SK-N-SH (cell line): ENCODE measurements at regions not wholly inside any gene's neighbourhood (a gene's known extent, or its start where the extent isn't known, plus 50 kb on each side); places are given as distances from the start of the nearest gene placed in this dataset.

Experiments used
- CTCF ChIA-PET: fragments of 300-600, 350-600 bp; formaldehyde crosslinking; extraction: SDS; loops from one replicate; lab custom pipeline; 2021; lab: Yijun Ruan, JAX
- POLR2A ChIA-PET: fragments of 350-600 bp; sonication (Branson Sonifier 250); formaldehyde crosslinking; extraction: SDS; loops from one replicate; lab custom pipeline; 2020; ENCODE audit warnings: antibody characterized with exemption, inconsistent platforms; lab: Yijun Ruan, JAX
- DNase-seq: peaks from one replicate; pipeline ENCODE4 v3.0.0; 2012
- H2AFZ ChIP-seq: fragments of 200-600 bp; sonication (generic); 2 replicates; pipeline ENCODE4 v1.8.1; 2016; ENCODE audit warnings: antibody characterized with exemption, mild to moderate bottlenecking, low read depth
- H3F3A ChIP-seq: fragments of 200-600 bp; sonication (generic); replicated peaks from 2 replicates; pipeline ENCODE3; 2016; ENCODE audit warnings: antibody characterized with exemption, mild to moderate bottlenecking; ENCODE audit not compliant: insufficient read depth
- H3K27ac ChIP-seq, 2 experiments: fragments of 200-500 bp in 1 of 2; fragments of 200-600 bp in 1 of 2; sonication (Bioruptor generic) in 1 of 2; sonication (generic), shearing (Covaris generic) in 1 of 2; 2 replicates each; pipeline versions ENCODE4 v1.5.1 to v1.6.1; 2014 to 2016; ENCODE audit warnings: low read depth in 2 of 2, inconsistent platforms in 1 of 2, low read length in 1 of 2, mild to moderate bottlenecking in 1 of 2, mixed read lengths in 1 of 2
- H3K27me3 ChIP-seq: fragments of 200-600 bp; sonication (generic), shearing (Covaris generic); 2 replicates; pipeline ENCODE4 v1.6.1; 2016; ENCODE audit warnings: mixed run types; ENCODE audit not compliant: insufficient read depth
- H3K36me3 ChIP-seq, 2 experiments: fragments of 200-500 bp in 1 of 2; fragments of 200-600 bp in 1 of 2; sonication (Bioruptor generic) in 1 of 2; sonication (generic) in 1 of 2; replicated peaks in 1 of 2; 2 replicates each; pipeline versions ENCODE3 to v1.5.1; 2014 to 2016; ENCODE audit warnings: low read length in 1 of 2, mild to moderate bottlenecking in 1 of 2; ENCODE audit not compliant: insufficient read depth in 2 of 2, control insufficient read depth in 1 of 2
- H3K4me1 ChIP-seq, 2 experiments: fragments of 200-500 bp in 1 of 2; fragments of 200-600 bp in 1 of 2; sonication (Bioruptor generic) in 1 of 2; sonication (generic), shearing (Covaris generic) in 1 of 2; 2 replicates each; pipeline versions ENCODE4 v1.5.1 to v1.6.1; 2014 to 2016; ENCODE audit warnings: low read depth in 1 of 2, low read length in 1 of 2, mixed run types in 1 of 2; ENCODE audit not compliant: insufficient read depth in 2 of 2, control insufficient read depth in 1 of 2
- H3K4me2 ChIP-seq: fragments of 200-600 bp; sonication (generic), shearing (Covaris generic); 2 replicates; pipeline ENCODE4 v1.6.1; 2017; ENCODE audit warnings: mixed run types
- H3K4me3 ChIP-seq, 2 experiments: fragments of 200-500 bp in 1 of 2; fragments of 200-600 bp in 1 of 2; sonication (Bioruptor generic) in 1 of 2; sonication (generic), shearing (Covaris generic) in 1 of 2; 2 replicates each; pipeline versions ENCODE4 v1.5.1 to v1.8.1; 2014 to 2016; ENCODE audit warnings: low read depth in 2 of 2, inconsistent platforms in 1 of 2, low read length in 1 of 2, mild to moderate bottlenecking in 1 of 2, mixed read lengths in 1 of 2, moderate library complexity in 1 of 2
- H3K79me2 ChIP-seq: fragments of 200-600 bp; sonication (generic); 2 replicates; pipeline ENCODE4 v1.8.1; 2017; ENCODE audit warnings: mild to moderate bottlenecking; ENCODE audit not compliant: insufficient read depth
- H3K9ac ChIP-seq: fragments of 200-600 bp; sonication (generic); 2 replicates; pipeline ENCODE4 v1.6.1; 2017; ENCODE audit warnings: mixed run types
- H3K9me2 ChIP-seq: fragments of 200-600 bp; sonication (generic); 2 replicates; pipeline ENCODE4 v1.6.1; 2017; ENCODE audit warnings: mixed run types
- H3K9me3 ChIP-seq: fragments of 200-600 bp; sonication (generic); 2 replicates; pipeline ENCODE4 v1.6.1; 2017; ENCODE audit warnings: mixed run types, mild to moderate bottlenecking, moderate library complexity
- H4K20me1 ChIP-seq: fragments of 200-600 bp; sonication (generic); 2 replicates; pipeline ENCODE4 v1.6.1; 2017; ENCODE audit warnings: mild to moderate bottlenecking, mixed run types; ENCODE audit not compliant: insufficient read depth
- ELF1 ChIP-seq: IDR thresholded peaks from 2 replicates; pipeline ENCODE4 v1.4.0; 2012
- EP300 ChIP-seq, 2 experiments: IDR thresholded peaks; 2 replicates each; pipeline versions ENCODE4 v1.4.0 to v1.6.1; 2012; ENCODE audit warnings: borderline replicate concordance in 1 of 2, low read depth in 1 of 2, low read length in 1 of 2
- FOXM1 ChIP-seq: IDR thresholded peaks from 2 replicates; pipeline ENCODE4 v1.4.0; 2012; ENCODE audit warnings: low read depth, mild to moderate bottlenecking
- GABPA ChIP-seq: IDR thresholded peaks from 2 replicates; pipeline ENCODE4 v1.4.0; 2012; ENCODE audit warnings: low read depth, mild to moderate bottlenecking
- POLR2AphosphoS5 ChIP-seq: IDR thresholded peaks from 2 replicates; pipeline ENCODE4 v1.6.1; 2012; ENCODE audit warnings: low read depth, low read length
- RAD21 ChIP-seq: IDR thresholded peaks from 2 replicates; pipeline ENCODE4 v1.6.1; 2012; ENCODE audit warnings: mild to moderate bottlenecking, low read length
- SIN3A ChIP-seq: IDR thresholded peaks from 2 replicates; pipeline ENCODE4 v1.6.1; 2012; ENCODE audit warnings: low read depth, mild to moderate bottlenecking, low read length, moderate library complexity, borderline replicate concordance
- TAF1 ChIP-seq: IDR thresholded peaks from 2 replicates; pipeline ENCODE4 v1.6.1; 2012; ENCODE audit warnings: low read depth, mild to moderate bottlenecking, low read length, moderate library complexity, borderline replicate concordance
- TEAD4 ChIP-seq: IDR thresholded peaks from 2 replicates; pipeline ENCODE4 v1.4.0; 2012; ENCODE audit warnings: mild to moderate bottlenecking, borderline replicate concordance; ENCODE audit not compliant: insufficient read depth
- YY1 ChIP-seq: IDR thresholded peaks from 2 replicates; pipeline ENCODE4 v1.4.0; 2012; ENCODE audit warnings: low read depth, mild to moderate bottlenecking
- WGBS: methylation state at CpG from one replicate; pipeline ENCODE4 v1.1.6; 2017; ENCODE audit warnings: low lambda C conversion rate; 5-methylcytosine and 5-hydroxymethylcytosine counted together
- TF ChIP-seq, protein P1 (sequence below): fragments of 150-350 bp; IDR thresholded peaks from 2 replicates; pipeline ENCODE4 v1.6.1; 2017; ENCODE audit warnings: antibody characterized with exemption, low read length, low read depth, borderline replicate concordance
- TF ChIP-seq, protein P2 (sequence below): IDR thresholded peaks from 2 replicates; pipeline ENCODE4 v1.4.0; 2012; ENCODE audit warnings: low read depth
- TF ChIP-seq, protein P3 (sequence below): IDR thresholded peaks from 2 replicates; pipeline ENCODE4 v1.4.0; 2012; ENCODE audit warnings: low read depth, borderline replicate concordance
- TF ChIP-seq, protein P4 (sequence below): fragments of 200-600 bp; sonication (generic); IDR thresholded peaks from 2 replicates; pipeline ENCODE4 v1.6.1; 2017; ENCODE audit warnings: antibody characterized with exemption, mild to moderate bottlenecking, moderate library complexity
- TF ChIP-seq, protein P5 (sequence below): IDR thresholded peaks from 2 replicates; pipeline ENCODE4 v1.4.0; 2012; ENCODE audit warnings: low read depth, borderline replicate concordance

DNA sequence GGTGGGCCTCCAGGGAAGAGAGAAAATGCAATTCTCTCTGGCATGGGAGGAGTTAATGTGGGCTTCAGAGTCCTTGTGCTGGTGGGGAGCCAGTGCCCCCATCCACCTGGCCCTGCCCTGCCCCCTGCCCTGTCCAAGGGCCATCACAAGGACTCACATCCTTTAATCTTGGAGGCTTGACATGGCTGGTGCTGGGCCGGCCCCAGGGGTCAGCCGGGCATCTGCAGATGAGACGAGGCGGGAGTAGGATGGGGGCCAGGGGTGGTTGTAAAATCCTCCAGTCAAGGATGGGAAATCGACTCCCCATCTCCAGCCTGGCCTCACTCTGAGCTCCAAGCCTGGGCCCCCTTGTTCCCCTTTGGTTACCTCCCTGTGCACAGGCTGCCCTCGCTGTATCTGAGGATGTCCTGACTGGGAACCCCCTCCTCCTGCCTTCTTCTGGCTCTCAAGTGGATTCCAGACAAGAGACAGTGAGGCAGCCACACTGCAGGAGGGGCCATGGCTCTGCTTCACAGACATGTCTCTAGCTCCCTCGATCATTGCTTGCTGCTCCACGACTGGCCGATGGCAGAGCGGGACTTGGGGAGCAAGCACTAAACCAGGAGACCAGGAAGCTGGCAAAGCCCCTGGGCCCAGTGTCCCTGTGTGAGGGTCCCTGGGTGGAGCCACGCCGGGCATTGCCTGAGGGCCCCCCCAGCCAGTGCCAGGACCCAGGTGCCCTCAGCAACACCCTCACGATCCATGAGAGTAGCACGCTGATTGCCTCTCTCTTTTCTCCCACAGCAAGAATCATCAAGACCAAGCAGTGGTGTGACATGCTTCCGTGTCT is 1120.5 kb downstream of the BRD1 start (continued):
- TF ChIP-seq TEAD4 (no peak), TAF1 (no peak)
- TF ChIP-seq, protein P1, sequence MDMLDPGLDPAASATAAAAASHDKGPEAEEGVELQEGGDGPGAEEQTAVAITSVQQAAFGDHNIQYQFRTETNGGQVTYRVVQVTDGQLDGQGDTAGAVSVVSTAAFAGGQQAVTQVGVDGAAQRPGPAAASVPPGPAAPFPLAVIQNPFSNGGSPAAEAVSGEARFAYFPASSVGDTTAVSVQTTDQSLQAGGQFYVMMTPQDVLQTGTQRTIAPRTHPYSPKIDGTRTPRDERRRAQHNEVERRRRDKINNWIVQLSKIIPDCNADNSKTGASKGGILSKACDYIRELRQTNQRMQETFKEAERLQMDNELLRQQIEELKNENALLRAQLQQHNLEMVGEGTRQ, result no peak

DNA sequence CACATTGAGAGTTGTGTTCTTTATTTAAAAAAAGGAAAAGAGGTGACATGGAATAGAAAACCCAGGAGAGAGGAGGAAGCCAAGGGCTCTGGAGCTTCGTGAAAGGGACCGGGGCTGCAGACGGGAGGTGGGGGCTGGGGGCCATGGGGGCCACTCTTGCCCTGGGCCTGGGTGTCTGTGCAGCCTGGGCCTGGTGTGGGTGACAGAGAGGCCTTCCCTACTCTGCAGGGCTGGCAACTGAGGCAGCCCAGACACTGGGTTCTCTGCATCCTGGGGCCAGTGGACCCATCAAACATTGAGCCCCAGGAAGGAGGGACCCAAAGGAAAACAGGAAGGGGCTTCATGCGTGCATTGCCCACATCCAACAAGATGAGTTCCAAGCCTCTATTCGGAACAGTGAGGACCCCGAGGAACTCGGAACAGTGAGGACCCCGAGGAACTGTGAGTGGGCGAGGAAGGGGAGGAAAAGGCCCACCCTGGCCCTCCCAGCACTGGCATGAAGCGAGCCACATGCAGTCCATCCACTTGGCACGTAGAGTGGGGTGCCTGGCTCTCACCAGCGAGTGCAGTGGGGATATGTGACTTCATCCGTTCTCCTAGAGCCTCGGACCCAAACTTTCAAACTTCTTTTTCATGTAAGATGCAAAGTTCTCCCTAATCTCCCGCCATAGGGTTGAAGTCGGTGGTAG is 1121.6 kb downstream of the BRD1 start:
- 36% methylated on average over 16 of the region's 16 CpGs for WGBS
- ChIA-PET POLR2A (no interaction called here), CTCF (no interaction called here)
- H3K4me2 ChIP-seq, result no peak overlapping the region
- H3K4me3 ChIP-seq, result no peak overlapping the region
- no peaks in the 10 kb centered on the region for H3K9me2 ChIP-seq
- H3K27me3 ChIP-seq, result no peaks in the 10 kb centered on the region
- DNase-seq, result no peak
- peaks cover 0 to 4% of the 10 kb centered on the region in 2 experiments; a peak in 1 of 4 replicates for H3K4me1 ChIP-seq
- H3K9ac ChIP-seq, result no peak overlapping the region
- no peaks in the 10 kb centered on the region for H3K79me2 ChIP-seq
- H3K9me3 ChIP-seq, result no peaks in the 10 kb centered on the region
- H3K27ac ChIP-seq, result no peak overlapping the region
- H3K36me3 ChIP-seq, result no peaks in the 10 kb centered on the region
- no peaks in the 10 kb centered on the region for H4K20me1 ChIP-seq
- no peaks in the 10 kb centered on the region for H3F3A ChIP-seq
- no peak overlapping the region for H2AFZ ChIP-seq
- TF ChIP-seq TEAD4 (no peak), ELF1 (no peak), POLR2AphosphoS5 (no peak), RAD21 (no peak), YY1 (no peak), FOXM1 (no peak), SIN3A (no peak), GABPA (no peak), EP300 (IDR thresholded peaks at IDR 0.05; ENCODE audit: borderline replicate concordance in 1 of 2, low read depth in 1 of 2, low read length in 1 of 2) (no peak)
- TF ChIP-seq, protein P2, sequence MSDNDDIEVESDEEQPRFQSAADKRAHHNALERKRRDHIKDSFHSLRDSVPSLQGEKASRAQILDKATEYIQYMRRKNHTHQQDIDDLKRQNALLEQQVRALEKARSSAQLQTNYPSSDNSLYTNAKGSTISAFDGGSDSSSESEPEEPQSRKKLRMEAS, result no peak
- TF ChIP-seq, protein P3, sequence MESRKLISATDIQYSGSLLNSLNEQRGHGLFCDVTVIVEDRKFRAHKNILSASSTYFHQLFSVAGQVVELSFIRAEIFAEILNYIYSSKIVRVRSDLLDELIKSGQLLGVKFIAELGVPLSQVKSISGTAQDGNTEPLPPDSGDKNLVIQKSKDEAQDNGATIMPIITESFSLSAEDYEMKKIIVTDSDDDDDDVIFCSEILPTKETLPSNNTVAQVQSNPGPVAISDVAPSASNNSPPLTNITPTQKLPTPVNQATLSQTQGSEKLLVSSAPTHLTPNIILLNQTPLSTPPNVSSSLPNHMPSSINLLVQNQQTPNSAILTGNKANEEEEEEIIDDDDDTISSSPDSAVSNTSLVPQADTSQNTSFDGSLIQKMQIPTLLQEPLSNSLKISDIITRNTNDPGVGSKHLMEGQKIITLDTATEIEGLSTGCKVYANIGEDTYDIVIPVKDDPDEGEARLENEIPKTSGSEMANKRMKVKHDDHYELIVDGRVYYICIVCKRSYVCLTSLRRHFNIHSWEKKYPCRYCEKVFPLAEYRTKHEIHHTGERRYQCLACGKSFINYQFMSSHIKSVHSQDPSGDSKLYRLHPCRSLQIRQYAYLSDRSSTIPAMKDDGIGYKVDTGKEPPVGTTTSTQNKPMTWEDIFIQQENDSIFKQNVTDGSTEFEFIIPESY, result no peak
- TF ChIP-seq, protein P4, sequence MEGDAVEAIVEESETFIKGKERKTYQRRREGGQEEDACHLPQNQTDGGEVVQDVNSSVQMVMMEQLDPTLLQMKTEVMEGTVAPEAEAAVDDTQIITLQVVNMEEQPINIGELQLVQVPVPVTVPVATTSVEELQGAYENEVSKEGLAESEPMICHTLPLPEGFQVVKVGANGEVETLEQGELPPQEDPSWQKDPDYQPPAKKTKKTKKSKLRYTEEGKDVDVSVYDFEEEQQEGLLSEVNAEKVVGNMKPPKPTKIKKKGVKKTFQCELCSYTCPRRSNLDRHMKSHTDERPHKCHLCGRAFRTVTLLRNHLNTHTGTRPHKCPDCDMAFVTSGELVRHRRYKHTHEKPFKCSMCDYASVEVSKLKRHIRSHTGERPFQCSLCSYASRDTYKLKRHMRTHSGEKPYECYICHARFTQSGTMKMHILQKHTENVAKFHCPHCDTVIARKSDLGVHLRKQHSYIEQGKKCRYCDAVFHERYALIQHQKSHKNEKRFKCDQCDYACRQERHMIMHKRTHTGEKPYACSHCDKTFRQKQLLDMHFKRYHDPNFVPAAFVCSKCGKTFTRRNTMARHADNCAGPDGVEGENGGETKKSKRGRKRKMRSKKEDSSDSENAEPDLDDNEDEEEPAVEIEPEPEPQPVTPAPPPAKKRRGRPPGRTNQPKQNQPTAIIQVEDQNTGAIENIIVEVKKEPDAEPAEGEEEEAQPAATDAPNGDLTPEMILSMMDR, result no peak
- TF ChIP-seq, protein P5, sequence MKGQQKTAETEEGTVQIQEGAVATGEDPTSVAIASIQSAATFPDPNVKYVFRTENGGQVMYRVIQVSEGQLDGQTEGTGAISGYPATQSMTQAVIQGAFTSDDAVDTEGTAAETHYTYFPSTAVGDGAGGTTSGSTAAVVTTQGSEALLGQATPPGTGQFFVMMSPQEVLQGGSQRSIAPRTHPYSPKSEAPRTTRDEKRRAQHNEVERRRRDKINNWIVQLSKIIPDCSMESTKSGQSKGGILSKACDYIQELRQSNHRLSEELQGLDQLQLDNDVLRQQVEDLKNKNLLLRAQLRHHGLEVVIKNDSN, result no peak
